A673 (cell line): ENCODE measurements at regions not wholly inside any gene's neighbourhood (a gene's known extent, or its start where the extent isn't known, plus 50 kb on each side); places are given as distances from the start of the nearest gene placed in this dataset.

Experiments used
- EZH2 ChIP-seq: fragments of 200-600 bp; sonication (generic); IDR thresholded peaks from 2 replicates; pipeline ENCODE4 v1.6.1; 2017; ENCODE audit warnings: borderline replicate concordance, low read depth, mild to moderate bottlenecking, mixed read lengths, antibody characterized with exemption, low read length; ENCODE audit not compliant: poor library complexity, severe bottlenecking
- TF ChIP-seq, protein P1 (sequence below): fragments of 300-800, 200-600 bp; sonication (generic); conservative IDR thresholded peaks from 2 replicates; pipeline ENCODE4 v1.5.1; 2017; ENCODE audit warnings: low read depth, mild to moderate bottlenecking, antibody characterized with exemption, low read length, moderate library complexity, mixed read lengths

DNA sequence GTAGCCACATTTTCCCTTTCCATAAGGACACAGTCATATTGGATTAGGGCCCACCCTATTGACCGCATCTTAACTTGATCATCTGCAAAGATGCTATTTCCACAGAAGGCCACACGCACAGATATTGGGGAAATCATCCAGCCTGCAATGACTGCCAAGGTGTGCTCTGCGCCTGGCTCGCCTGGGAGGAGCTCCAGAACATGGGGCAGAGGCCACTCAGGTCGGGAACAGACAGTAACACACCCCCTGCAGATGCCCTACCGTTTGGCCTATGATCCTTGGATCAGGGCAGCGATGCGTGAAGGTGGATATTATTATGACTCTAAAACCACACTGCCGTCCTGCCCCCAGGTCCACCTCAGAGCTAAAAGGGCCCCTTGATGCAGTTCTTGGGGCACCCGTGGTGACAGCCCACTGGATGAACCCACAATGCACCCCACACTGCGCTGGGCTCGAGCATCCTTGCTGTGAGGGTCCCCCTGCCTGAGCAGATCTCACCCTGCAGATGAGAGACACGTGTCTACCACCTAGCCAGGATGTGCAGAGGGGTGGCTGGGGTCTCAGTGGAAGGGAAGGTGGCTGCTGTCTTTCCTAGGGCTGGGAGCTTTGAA is 72.9 kb upstream of the ZNF516 start:
- TF ChIP-seq EZH2, result no peak
- TF ChIP-seq, protein P1, sequence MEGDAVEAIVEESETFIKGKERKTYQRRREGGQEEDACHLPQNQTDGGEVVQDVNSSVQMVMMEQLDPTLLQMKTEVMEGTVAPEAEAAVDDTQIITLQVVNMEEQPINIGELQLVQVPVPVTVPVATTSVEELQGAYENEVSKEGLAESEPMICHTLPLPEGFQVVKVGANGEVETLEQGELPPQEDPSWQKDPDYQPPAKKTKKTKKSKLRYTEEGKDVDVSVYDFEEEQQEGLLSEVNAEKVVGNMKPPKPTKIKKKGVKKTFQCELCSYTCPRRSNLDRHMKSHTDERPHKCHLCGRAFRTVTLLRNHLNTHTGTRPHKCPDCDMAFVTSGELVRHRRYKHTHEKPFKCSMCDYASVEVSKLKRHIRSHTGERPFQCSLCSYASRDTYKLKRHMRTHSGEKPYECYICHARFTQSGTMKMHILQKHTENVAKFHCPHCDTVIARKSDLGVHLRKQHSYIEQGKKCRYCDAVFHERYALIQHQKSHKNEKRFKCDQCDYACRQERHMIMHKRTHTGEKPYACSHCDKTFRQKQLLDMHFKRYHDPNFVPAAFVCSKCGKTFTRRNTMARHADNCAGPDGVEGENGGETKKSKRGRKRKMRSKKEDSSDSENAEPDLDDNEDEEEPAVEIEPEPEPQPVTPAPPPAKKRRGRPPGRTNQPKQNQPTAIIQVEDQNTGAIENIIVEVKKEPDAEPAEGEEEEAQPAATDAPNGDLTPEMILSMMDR, result no peak
